H7 (cell line): ENCODE measurements at regions not wholly inside any gene's neighbourhood (a gene's known extent, or its start where the extent isn't known, plus 50 kb on each side); places are given as distances from the start of the nearest gene placed in this dataset.
"Not testable (repeated sequence)": the region's sequence is repeated elsewhere in the genome, so short reads cannot be mapped to it uniquely, and the experiment has no call there.

ENCODE experiments used
- DNase-seq: peaks from one replicate; pipeline ENCODE4 v3.0.0; 2012
- H3K27me3 ChIP-seq: 2 replicates; pipeline ENCODE4 v1.6.0; 2011; ENCODE audit warnings: mild to moderate bottlenecking, low read length; ENCODE audit not compliant: control insufficient read depth, insufficient read depth
- H3K36me3 ChIP-seq: replicated peaks from 2 replicates; pipeline ENCODE4 v1.5.1; 2011; ENCODE audit warnings: low read length; ENCODE audit not compliant: control insufficient read depth, insufficient read depth
- H3K4me3 ChIP-seq: 2 replicates; pipeline ENCODE4 v1.5.1; 2011; ENCODE audit warnings: low read depth, mild to moderate bottlenecking, control low read depth, low read length, moderate library complexity; ENCODE audit not compliant: insufficient read depth

DNA sequence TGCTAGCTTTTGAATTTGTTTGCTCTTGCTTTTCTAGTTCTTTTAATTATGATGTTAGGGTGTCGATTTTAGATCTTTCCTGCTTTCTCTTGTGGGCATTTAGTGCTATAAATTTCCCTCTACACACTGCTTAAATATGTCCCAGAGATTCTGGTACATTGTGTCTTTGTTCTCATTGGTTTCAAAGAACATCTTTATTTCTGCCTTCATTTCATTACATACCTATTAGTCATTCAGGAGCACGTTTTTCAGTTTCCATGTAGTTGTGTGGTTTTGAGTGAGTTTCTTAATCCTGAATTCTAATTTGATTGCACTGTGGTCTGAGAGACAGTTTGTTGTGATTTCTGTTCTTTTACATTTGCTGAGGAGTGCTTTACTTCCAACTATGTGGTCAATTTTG lies 51.2 kb upstream of the MB21D2 start:
- not testable (repeated sequence) for H3K36me3 ChIP-seq, DNase-seq, H3K27me3 ChIP-seq, H3K4me3 ChIP-seq

GRCh38 chr3:192980632-192981031 lies 63.0 kb upstream of the MB21D2 start:
- no peak overlapping the region for H3K4me3 ChIP-seq
- no peak for DNase-seq
- H3K36me3 ChIP-seq, result no peaks in the 10 kb centered on the region
- no peaks in the 10 kb centered on the region for H3K27me3 ChIP-seq

- Histone ChIP-seq H3K36me3 (no peaks in the 10 kb centered on the region), H3K4me3 (no peak overlapping the region), H3K27me3 (no peaks in the 10 kb centered on the region)
- DNase-seq, result no peak
Measured at GRCh38 chr3:192986379-192986778, 68.7 kb upstream of the MB21D2 start.

DNA sequence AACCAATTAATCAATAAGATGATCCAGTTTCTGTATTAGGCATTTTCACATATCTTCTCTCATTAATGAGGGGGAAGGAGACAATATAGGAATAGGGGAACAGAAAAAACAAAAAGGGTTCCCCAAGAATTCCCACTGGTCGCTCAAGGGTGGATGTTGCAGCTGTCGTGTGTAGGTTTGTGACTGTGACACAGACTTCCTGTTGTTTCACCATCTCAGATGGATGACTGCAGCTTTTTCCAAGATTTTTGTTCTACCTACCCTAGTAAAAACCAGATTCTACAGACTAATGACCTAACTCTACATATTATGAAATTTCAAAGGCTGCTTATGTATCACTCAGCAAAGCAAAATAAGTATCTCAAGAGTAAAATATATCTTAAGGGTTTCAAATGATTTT lies 73.7 kb upstream of the MB21D2 start:
- DNase-seq, result no peak
- H3K4me3 ChIP-seq, result no peak overlapping the region
- no peaks in the 10 kb centered on the region for H3K27me3 ChIP-seq
- H3K36me3 ChIP-seq, result no peaks in the 10 kb centered on the region

- Histone ChIP-seq H3K36me3 (no peaks in the 10 kb centered on the region), H3K4me3 (no peak overlapping the region), H3K27me3 (no peaks in the 10 kb centered on the region)
- DNase-seq, result no peak
Measured at GRCh38 chr3:192992361-192992760, 74.7 kb upstream of the MB21D2 start.

GRCh38 chr3:192993411-192993810 lies 75.8 kb upstream of the MB21D2 start:
- Histone ChIP-seq H3K4me3 (no peak overlapping the region), H3K36me3 (no peaks in the 10 kb centered on the region), H3K27me3 (no peaks in the 10 kb centered on the region)
- no peak for DNase-seq

DNA sequence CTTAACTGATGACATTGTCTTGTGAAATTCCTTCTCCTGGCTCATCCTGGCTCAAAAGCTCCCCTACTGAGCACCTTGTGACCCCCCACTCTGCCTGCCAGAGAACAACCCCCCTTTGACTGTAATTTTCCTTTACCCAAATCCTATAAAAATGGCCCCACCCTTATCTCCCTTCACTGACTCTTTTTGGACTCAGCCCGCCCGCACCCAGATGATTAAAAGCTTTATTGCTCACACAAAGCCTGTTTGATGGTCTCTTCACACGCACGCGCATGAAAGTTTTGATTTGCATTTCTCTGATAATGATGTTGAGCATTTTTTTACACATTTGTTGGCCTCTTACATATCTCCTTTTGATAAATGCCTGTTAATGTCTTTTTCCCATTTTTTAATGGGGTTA lies 83.5 kb upstream of the MB21D2 start:
- not testable (repeated sequence) for DNase-seq, H3K36me3 ChIP-seq, H3K27me3 ChIP-seq, H3K4me3 ChIP-seq

DNA sequence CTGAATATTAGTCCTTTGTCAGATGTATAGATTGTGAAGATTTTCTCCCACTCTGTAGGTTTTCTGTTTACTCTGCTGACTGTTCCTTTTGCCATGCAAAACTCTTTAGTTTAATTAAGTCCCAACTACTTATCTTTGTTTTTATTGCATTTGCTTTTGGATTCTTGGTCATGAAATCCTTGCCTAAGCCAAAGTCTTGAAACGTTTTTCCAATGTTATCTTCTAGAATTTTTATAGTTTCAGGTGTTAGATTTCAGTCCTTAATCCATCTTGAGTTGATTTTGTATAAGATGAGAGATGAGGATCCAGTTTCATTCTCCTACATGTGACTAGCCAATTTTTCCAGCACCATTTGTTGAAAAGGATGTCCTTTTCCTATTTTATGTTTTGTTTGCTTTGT lies 86.0 kb upstream of the MB21D2 start:
- not testable (repeated sequence) for DNase-seq, H3K27me3 ChIP-seq, H3K36me3 ChIP-seq, H3K4me3 ChIP-seq

DNA sequence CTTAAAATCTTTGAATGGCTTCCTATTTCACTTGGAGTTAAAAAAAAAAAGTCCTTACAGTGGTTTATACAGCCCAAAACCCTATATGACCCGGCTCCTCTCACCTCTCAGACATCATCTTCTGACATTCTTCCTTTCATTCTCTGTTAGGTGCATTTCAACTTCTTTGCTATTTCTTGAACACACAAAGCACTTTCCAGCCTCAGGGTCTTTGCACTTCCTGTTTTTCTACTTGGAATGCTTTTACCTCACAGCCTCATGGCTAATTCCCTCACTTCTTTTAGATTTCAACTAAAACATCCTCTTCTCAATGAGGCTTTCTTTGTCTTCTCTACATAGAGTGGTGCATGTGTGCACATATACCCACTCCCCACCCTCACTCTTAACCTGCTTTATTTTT lies 91.0 kb upstream of the MB21D2 start:
- Histone ChIP-seq H3K4me3 (no peak overlapping the region), H3K36me3 (no peaks in the 10 kb centered on the region), H3K27me3 (no peaks in the 10 kb centered on the region)
- no peak for DNase-seq

GRCh38 chr3:193010191-193010590 lies 92.5 kb upstream of the MB21D2 start:
- H3K27me3 ChIP-seq, result no peaks in the 10 kb centered on the region
- DNase-seq, result no peak
- no peak overlapping the region for H3K4me3 ChIP-seq
- H3K36me3 ChIP-seq, result no peaks in the 10 kb centered on the region

DNA sequence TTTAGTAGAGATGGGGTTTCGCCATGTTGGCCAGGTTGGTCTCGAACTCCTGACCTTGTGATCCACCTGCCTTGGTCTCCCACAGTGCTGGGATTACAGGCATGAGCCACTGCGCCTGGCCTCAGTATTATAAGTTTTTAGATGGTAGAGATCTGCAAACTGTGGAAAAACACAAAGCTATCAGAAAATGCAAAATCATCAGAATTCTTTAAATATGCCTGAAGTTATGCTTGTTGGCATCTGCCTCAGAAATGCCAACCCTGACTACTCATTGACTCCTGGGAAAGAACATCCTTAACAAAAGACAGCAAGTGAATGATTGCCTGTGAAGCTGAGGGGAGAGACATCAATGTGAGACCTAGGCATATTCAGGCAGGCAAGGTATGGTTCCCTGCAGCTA lies 94.3 kb upstream of the MB21D2 start:
- Histone ChIP-seq H3K36me3 (no peaks in the 10 kb centered on the region), H3K4me3 (no peak overlapping the region), H3K27me3 (no peaks in the 10 kb centered on the region)
- no peak for DNase-seq

GRCh38 chr3:193014902-193015301 lies 97.2 kb upstream of the MB21D2 start:
- DNase-seq, result no peak
- H3K36me3 ChIP-seq, result no peaks in the 10 kb centered on the region
- H3K4me3 ChIP-seq, result no peak overlapping the region
- no peaks in the 10 kb centered on the region for H3K27me3 ChIP-seq

- Histone ChIP-seq H3K36me3 (no peaks in the 10 kb centered on the region), H3K27me3 (no peaks in the 10 kb centered on the region), H3K4me3 (no peak overlapping the region)
- DNase-seq, result peak; percentile 74
Measured at GRCh38 chr3:193016437-193016901, 98.8 kb upstream of the MB21D2 start.

DNA sequence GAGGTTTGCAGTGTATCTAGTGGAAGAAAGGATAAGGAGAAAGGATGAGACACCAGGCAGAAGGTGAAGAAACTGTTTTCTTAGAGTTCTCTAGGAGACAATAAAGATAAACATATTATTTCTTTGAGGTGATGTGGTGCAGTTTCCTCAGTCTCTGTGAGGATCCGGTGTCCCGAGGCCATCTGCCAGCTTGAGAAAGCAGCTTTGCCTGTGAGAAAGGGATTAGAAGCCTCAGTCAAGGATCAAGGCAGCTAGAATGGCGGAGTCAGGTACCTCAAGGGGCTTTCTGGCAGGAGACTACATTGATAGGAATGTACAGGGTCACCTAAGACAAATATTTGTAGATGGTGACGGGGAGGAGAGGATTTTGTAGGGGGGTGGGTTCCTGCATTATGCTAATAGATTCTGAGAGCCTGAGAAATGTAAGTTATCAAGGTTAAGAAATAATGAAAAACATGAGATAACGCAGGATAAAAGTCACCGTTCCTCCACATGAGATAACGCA lies 103.9 kb upstream of the MB21D2 start:
- DNase-seq, result no peak
- Histone ChIP-seq H3K4me3 (no peak overlapping the region), H3K36me3 (no peaks in the 10 kb centered on the region), H3K27me3 (no peaks in the 10 kb centered on the region)

GRCh38 chr3:193023218-193023617 lies 105.6 kb upstream of the MB21D2 start:
- Histone ChIP-seq H3K4me3 (no peak overlapping the region), H3K36me3 (no peaks in the 10 kb centered on the region), H3K27me3 (no peaks in the 10 kb centered on the region)
- DNase-seq, result peak; percentile 18

DNA sequence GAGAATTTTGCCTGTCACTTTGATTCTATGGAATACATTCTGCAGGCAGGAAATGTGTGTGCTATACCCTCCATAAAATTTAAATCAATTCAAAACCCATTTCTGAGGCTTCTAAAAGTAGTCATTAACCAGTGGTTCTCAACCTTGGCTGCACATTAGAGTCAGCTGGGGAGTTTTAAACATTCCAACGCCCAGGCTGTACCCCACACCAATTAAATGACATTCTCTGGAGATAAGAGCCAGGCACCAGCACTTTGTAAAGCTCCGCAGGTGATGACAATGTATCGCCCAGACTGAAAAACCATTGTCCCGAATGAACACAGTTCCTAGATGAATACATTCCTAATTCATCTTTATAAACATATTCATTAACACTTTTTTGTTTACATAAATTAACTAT lies 110.6 kb upstream of the MB21D2 start:
- no peaks in the 10 kb centered on the region for H3K36me3 ChIP-seq
- no peak overlapping the region for H3K4me3 ChIP-seq
- no peaks in the 10 kb centered on the region for H3K27me3 ChIP-seq
- DNase-seq, result no peak
